A673 (cell line): ENCODE measurements at regions not wholly inside any gene's neighbourhood (a gene's known extent, or its start where the extent isn't known, plus 50 kb on each side); places are given as distances from the start of the nearest gene placed in this dataset.

Experiments
- BruUV-seq: library from RNA; stranded (reverse); fragments of 400-500 nt; replicated peaks from 2 replicates; lab custom pipeline; 2021; lab: Mats Ljungman, UMichigan
- CTCF ChIA-PET: fragments of 300-600 bp; sonication (Branson Sonifier 250); formaldehyde crosslinking; loops from one replicate; lab custom pipeline; 2022; ENCODE audit warnings: antibody characterized with exemption; lab: Charles Lee
- POLR2A ChIA-PET: fragments of 300-600 bp; sonication (Branson Sonifier 250); formaldehyde crosslinking; loops from one replicate; lab custom pipeline; 2022; ENCODE audit warnings: antibody characterized with exemption; ENCODE audit not compliant: low non-redundant PET; lab: Charles Lee
- DNase-seq: peaks from one replicate; pipeline ENCODE4 v3.0.0-alpha.2; 2015; ENCODE audit warnings: low spot score
- H3K27ac ChIP-seq: fragments of 200-600 bp; sonication (generic); 2 replicates; pipeline ENCODE4 v1.5.1; 2016; ENCODE audit warnings: mixed run types, low read depth, mild to moderate bottlenecking, mixed read lengths, antibody characterized with exemption, low read length; ENCODE audit not compliant: poor library complexity, severe bottlenecking
- H3K27me3 ChIP-seq: fragments of 200-600 bp; sonication (generic); replicated peaks from 2 replicates; pipeline ENCODE4 v1.6.1; 2017; ENCODE audit warnings: mixed run types, low read depth, mild to moderate bottlenecking, mixed read lengths, antibody characterized with exemption, low read length; ENCODE audit not compliant: insufficient read depth, poor library complexity
- H3K36me3 ChIP-seq: fragments of 200-600 bp; sonication (generic); 2 replicates; pipeline ENCODE4 v1.6.1; 2016; ENCODE audit warnings: mixed run types, mild to moderate bottlenecking, mixed read lengths, antibody characterized with exemption, low read length; ENCODE audit not compliant: insufficient read depth, poor library complexity, severe bottlenecking
- H3K4me1 ChIP-seq: fragments of 200-600 bp; sonication (generic); 2 replicates; pipeline ENCODE4 v1.6.1; 2017; ENCODE audit warnings: mixed run types, mild to moderate bottlenecking, mixed read lengths, antibody characterized with exemption, low read length; ENCODE audit not compliant: insufficient read depth, poor library complexity, severe bottlenecking
- H3K4me3 ChIP-seq: fragments of 200-600 bp; sonication (generic); 2 replicates; pipeline ENCODE4 v1.5.1; 2016; ENCODE audit warnings: low read depth, mixed run types, mild to moderate bottlenecking, mixed read lengths, low read length; ENCODE audit not compliant: poor library complexity, severe bottlenecking
- H3K9me3 ChIP-seq: fragments of 200-600 bp; sonication (generic); 2 replicates; pipeline ENCODE4 v1.6.1; 2016; ENCODE audit warnings: mixed run types, low read depth, mild to moderate bottlenecking, mixed read lengths, antibody characterized with exemption, low read length; ENCODE audit not compliant: poor library complexity, severe bottlenecking
- CTCF ChIP-seq: fragments of 300-800, 200-600 bp; sonication (generic); conservative IDR thresholded peaks from 2 replicates; pipeline ENCODE4 v1.5.1; 2017; ENCODE audit warnings: low read depth, mild to moderate bottlenecking, antibody characterized with exemption, low read length, moderate library complexity, mixed read lengths
- EZH2 ChIP-seq: fragments of 200-600 bp; sonication (generic); IDR thresholded peaks from 2 replicates; pipeline ENCODE4 v1.6.1; 2017; ENCODE audit warnings: borderline replicate concordance, low read depth, mild to moderate bottlenecking, mixed read lengths, antibody characterized with exemption, low read length; ENCODE audit not compliant: poor library complexity, severe bottlenecking
- intact Hi-C: fragments of 100-400 bp; cut with micrococcal nuclease; formaldehyde crosslinking; loops from one replicate; pipeline ENCODE4 v1.10.0; 2022; ENCODE audit not compliant: unreplicated experiment

DNA sequence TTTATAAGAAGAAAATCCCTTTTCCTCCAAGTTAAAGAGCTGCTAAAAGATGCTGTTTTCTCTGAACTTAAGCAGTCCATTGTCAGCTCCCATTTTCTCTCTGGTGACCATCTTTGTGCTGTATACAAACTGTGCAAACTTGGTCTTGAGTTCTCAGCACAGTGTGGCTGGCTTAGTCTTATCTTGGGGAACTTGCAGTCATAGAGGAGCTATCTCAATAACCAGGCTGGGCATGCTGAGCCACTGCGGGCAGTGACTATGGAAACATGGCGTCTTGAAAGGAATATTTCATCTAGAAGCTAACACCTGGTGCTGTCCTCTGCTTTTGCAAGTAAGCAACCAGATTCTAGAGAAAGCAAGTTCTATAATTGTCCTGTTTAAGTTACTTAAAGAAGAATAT, 1334.4 kb upstream of the CELF4 start:
- ChIA-PET POLR2A (no interaction called here), CTCF (no interaction called here)
- no peak overlapping the region for H3K27ac ChIP-seq
- BruUV-seq: no TSS peak
- no peaks in the 10 kb centered on the region for H3K4me1 ChIP-seq
- no peak for DNase-seq
- no peak overlapping the region for H3K4me3 ChIP-seq
- no peak for TF ChIP-seq EZH2
- no peak for TF ChIP-seq CTCF
- no peaks in the 10 kb centered on the region for H3K27me3 ChIP-seq
- no peaks in the 10 kb centered on the region for H3K9me3 ChIP-seq
- intact Hi-C loops: no loop called here
- H3K36me3 ChIP-seq: no peaks in the 10 kb centered on the region

- Histone ChIP-seq H3K27ac (no peak overlapping the region), H3K4me3 (no peak overlapping the region), H3K36me3 (no peaks in the 10 kb centered on the region), H3K4me1 (no peaks in the 10 kb centered on the region), H3K9me3 (no peaks in the 10 kb centered on the region), H3K27me3 (no peaks in the 10 kb centered on the region)
- BruUV-seq: no TSS peak
- DNase-seq: no peak
- POLR2A ChIA-PET: no interaction called here
- no peak for TF ChIP-seq EZH2
- no peak for TF ChIP-seq CTCF
- CTCF ChIA-PET: no interaction called here
- intact Hi-C loops: no loop called here
These were observed 1333.7 kb upstream of the CELF4 start for GRCh38 chr18:38899252-38899651.

DNA sequence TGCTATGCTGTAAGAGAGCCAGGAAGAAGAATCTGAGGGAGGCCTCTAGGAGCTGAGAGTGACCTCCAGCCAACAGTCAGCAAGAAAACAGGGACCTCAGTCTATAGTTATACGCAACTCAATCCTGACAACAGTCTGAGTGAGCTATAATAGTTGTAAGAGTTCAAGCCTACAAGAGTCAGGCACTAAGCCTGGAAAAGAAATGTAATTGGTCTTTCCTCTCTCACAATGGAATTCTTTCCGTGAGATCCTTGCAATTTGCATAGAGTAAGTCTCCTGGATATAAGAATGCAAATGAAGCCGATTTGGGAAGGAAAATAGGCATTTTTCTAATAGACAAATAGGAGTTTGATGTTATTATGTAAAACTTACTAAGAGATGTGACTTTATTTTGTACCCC, 1332.6 kb upstream of the CELF4 start:
- no peak for TF ChIP-seq CTCF
- TF ChIP-seq EZH2: no peak
- H3K27me3 ChIP-seq: no peaks in the 10 kb centered on the region
- no TSS peak for BruUV-seq
- H3K4me3 ChIP-seq: no peak overlapping the region
- intact Hi-C loops: no loop called here
- no peak for DNase-seq
- no peak overlapping the region for H3K27ac ChIP-seq
- CTCF ChIA-PET: no interaction called here
- POLR2A ChIA-PET: no interaction called here
- no peaks in the 10 kb centered on the region for H3K9me3 ChIP-seq
- H3K4me1 ChIP-seq: no peaks in the 10 kb centered on the region
- no peaks in the 10 kb centered on the region for H3K36me3 ChIP-seq
